ENCODE measurements at regions not wholly inside any gene's neighbourhood (a gene's known extent, or its start where the extent isn't known, plus 50 kb on each side); places are given as distances from the start of the nearest gene placed in this dataset.

DNA sequence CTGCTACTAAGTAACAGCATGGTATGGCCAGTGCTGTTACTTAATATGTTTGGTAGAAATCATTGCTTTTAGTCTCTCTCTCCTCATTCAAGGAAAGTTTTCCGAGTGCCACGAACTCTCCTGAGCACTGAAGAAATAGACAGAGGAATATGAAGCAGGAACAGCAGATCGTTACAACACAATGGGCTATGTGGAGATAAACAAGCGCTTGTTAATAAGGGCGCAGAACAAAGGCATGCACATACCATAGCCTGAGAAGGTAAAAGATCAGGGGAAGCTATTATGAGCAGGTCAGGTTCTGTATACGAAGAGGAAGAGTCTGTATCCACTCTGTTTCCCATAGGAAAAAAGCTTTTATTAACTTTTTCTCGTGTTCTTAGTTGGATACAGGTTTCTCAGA is 156.2 kb upstream of the CPNE8 start:
- no peak overlapping the region for H3K27ac ChIP-seq (ENCODE audit: insufficient read depth, low read depth, low read length, poor library complexity, severe bottlenecking)
- 78 to 82% methylated on average over 7 of the region's 7 CpGs for WGBS, 2 experiments
- no peaks in the 10 kb centered on the region for H3K36me3 ChIP-seq (ENCODE audit: control insufficient read depth, insufficient read depth, low read length)
- no peaks in the 10 kb centered on the region for H3K9me3 ChIP-seq (ENCODE audit: control insufficient read depth, low read length)
- no peak overlapping the region for H3K4me3 ChIP-seq (ENCODE audit: insufficient read depth, low read depth, low read length)
- no peaks in the 10 kb centered on the region for H3K4me1 ChIP-seq (ENCODE audit: control insufficient read depth, insufficient read depth, low read length)
- no peaks in the 10 kb centered on the region for H3K27me3 ChIP-seq (ENCODE audit: control insufficient read depth, insufficient read depth, low read length, poor library complexity, severe bottlenecking)

DNA sequence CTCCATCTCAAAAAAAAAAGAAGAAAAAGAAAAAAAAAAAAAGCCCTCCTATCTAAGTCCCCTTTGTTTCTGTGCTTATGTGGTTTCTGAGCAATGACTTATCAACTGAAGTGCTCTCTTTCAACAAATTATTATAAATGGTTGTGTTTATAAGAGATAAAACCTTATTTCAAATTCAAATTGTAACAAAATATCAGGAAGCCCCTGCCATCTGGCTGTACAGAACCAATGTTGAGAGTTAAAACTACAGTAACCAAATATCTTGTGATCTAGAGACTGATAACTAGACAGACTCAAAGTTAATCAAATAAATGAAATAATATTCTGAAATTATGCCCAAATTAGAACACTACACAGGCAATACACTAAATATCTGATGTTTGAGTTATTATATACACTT is 143.0 kb upstream of the CPNE8 start:
- no peak overlapping the region for H3K27ac ChIP-seq (ENCODE audit: insufficient read depth, low read depth, low read length, poor library complexity, severe bottlenecking)
- peaks cover 5% of the 10 kb centered on the region for H3K4me1 ChIP-seq (ENCODE audit: control insufficient read depth, insufficient read depth, low read length)
- H3K27me3 ChIP-seq (ENCODE audit: control insufficient read depth, insufficient read depth, low read length, poor library complexity, severe bottlenecking): no peaks in the 10 kb centered on the region
- no peaks in the 10 kb centered on the region for H3K9me3 ChIP-seq (ENCODE audit: control insufficient read depth, low read length)
- H3K36me3 ChIP-seq (ENCODE audit: control insufficient read depth, insufficient read depth, low read length): no peaks in the 10 kb centered on the region
- H3K4me3 ChIP-seq (ENCODE audit: insufficient read depth, low read depth, low read length): no peak overlapping the region

DNA sequence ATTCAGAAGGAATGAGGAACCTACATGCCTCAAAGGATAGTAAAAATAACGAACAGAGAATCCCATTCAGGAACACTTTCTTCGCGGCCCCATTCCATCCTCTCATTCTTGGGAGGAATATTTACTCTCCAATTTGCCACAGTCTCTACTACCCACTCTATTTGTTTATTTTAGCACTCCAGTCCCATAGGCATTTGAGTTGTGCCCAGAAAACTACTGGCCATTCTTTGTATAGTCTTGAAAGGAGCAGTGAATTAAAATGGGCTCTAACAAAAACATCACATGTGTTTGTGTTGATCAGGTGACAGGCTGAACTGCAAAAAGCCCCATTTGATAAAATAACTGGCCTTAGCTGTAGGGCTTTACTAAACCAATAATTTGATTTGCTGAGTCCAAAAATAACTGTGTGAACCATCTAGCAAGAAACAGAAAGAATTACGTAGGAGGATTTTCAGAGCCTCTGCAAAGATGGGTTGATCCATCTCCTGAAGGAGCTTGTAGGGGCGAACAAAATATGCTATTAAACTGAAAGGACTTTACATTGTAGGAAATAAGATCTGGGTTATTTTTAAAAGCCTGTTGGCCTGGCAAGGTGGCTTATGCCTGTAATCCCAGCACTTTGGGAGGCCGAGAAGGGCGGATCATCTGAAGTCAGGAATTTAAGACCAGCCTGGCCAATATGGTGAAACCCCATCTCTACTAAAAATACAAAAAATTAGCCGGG is 142.3 kb upstream of the CPNE8 start:
- peaks cover 5% of the 10 kb centered on the region for H3K4me1 ChIP-seq (ENCODE audit: control insufficient read depth, insufficient read depth, low read length)

DNA sequence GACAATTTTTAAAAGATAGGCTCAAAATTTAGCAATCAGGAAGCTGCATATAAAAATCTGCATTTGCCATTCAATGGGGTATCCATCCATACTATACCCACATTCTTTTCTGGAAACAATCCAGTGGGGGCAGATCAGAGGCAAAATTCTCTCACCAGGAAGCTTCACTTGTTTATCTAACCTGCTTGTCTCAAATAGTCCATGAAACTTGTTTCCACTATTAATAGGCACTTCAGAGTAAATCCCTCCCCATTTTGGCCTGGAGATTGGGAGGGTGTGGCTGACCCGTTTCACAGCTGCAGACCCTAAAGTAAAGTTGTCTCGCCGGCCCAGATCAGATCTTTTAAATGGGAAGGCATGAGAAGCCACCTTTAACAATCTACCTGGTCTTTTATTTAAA is 139.4 kb upstream of the CPNE8 start:
- no peak overlapping the region for H3K27ac ChIP-seq (ENCODE audit: insufficient read depth, low read depth, low read length, poor library complexity, severe bottlenecking)
- 87% methylated on average over 3 of the region's 3 CpGs for WGBS, 2 experiments
- no peaks in the 10 kb centered on the region for H3K36me3 ChIP-seq (ENCODE audit: control insufficient read depth, insufficient read depth, low read length)
- H3K4me3 ChIP-seq (ENCODE audit: insufficient read depth, low read depth, low read length): no peak overlapping the region
- no peaks in the 10 kb centered on the region for H3K9me3 ChIP-seq (ENCODE audit: control insufficient read depth, low read length)
- H3K4me1 ChIP-seq (ENCODE audit: control insufficient read depth, insufficient read depth, low read length): peaks cover 5% of the 10 kb centered on the region
- H3K27me3 ChIP-seq (ENCODE audit: control insufficient read depth, insufficient read depth, low read length, poor library complexity, severe bottlenecking): no peaks in the 10 kb centered on the region

More for the DNA sequence above, 142.3 kb upstream of the CPNE8 start:
- 90 to 92% methylated on average over 8 of the region's 8 CpGs for WGBS, 2 experiments
- Histone ChIP-seq H3K27me3 (ENCODE audit: control insufficient read depth, insufficient read depth, low read length, poor library complexity, severe bottlenecking) (no peaks in the 10 kb centered on the region), H3K36me3 (ENCODE audit: control insufficient read depth, insufficient read depth, low read length) (no peaks in the 10 kb centered on the region), H3K4me3 (ENCODE audit: insufficient read depth, low read depth, low read length) (no peak overlapping the region), H3K9me3 (ENCODE audit: control insufficient read depth, low read length) (no peaks in the 10 kb centered on the region), H3K27ac (ENCODE audit: insufficient read depth, low read depth, low read length, poor library complexity, severe bottlenecking) (no peak overlapping the region)

DNA sequence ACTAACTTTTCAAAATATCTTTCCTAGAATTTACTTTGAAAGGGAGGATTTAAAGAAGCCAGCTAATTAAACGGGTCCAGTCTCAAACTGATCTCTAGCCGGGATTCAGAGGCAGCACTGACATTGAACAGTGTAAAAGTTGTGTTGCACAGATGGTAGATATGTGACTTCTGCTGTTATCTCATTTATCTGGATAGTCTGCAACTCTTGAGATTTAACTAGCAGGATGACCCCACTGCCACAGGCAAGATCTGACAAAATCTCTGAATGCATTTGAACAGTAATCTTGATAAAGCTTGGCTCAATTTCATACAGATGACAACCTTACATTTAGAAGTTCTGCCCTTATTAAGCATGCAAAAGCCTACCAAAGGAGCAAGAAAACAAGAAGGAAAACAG is 138.0 kb upstream of the CPNE8 start:
- Histone ChIP-seq H3K36me3 (ENCODE audit: control insufficient read depth, insufficient read depth, low read length) (no peaks in the 10 kb centered on the region), H3K9me3 (ENCODE audit: control insufficient read depth, low read length) (no peaks in the 10 kb centered on the region), H3K4me3 (ENCODE audit: insufficient read depth, low read depth, low read length) (no peak overlapping the region), H3K27ac (ENCODE audit: insufficient read depth, low read depth, low read length, poor library complexity, severe bottlenecking) (no peak overlapping the region), H3K4me1 (ENCODE audit: control insufficient read depth, insufficient read depth, low read length) (peaks cover 5% of the 10 kb centered on the region), H3K27me3 (ENCODE audit: control insufficient read depth, insufficient read depth, low read length, poor library complexity, severe bottlenecking) (no peaks in the 10 kb centered on the region)
- WGBS, 2 experiments: 87 to 93% methylated on average over 2 of the region's 2 CpGs

DNA sequence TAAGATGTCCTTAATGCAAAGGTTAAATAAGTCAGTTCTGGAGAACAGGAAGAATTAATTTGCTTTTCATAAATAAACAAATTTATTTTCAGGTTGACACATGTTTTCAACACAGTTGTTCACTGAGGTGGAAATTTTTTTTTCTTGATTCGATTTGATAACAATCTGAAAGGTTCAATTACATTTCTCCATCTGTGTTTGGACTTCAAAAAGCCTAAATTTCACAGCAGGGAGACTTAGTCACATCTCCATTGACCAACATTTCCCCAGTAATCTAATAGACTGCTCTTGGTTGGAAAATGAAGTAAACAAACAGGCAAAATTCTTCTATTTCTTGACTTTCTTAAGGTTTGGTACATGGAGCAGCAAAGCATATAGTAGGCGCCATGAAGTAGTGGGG is 134.9 kb upstream of the CPNE8 start:
- Histone ChIP-seq H3K4me3 (ENCODE audit: insufficient read depth, low read depth, low read length) (no peak overlapping the region), H3K27me3 (ENCODE audit: control insufficient read depth, insufficient read depth, low read length, poor library complexity, severe bottlenecking) (no peaks in the 10 kb centered on the region), H3K9me3 (ENCODE audit: control insufficient read depth, low read length) (no peaks in the 10 kb centered on the region), H3K4me1 (ENCODE audit: control insufficient read depth, insufficient read depth, low read length) (no peaks in the 10 kb centered on the region), H3K27ac (ENCODE audit: insufficient read depth, low read depth, low read length, poor library complexity, severe bottlenecking) (no peak overlapping the region), H3K36me3 (ENCODE audit: control insufficient read depth, insufficient read depth, low read length) (no peaks in the 10 kb centered on the region)
- 88% methylated on average over 2 of the region's 2 CpGs for WGBS, 2 experiments

DNA sequence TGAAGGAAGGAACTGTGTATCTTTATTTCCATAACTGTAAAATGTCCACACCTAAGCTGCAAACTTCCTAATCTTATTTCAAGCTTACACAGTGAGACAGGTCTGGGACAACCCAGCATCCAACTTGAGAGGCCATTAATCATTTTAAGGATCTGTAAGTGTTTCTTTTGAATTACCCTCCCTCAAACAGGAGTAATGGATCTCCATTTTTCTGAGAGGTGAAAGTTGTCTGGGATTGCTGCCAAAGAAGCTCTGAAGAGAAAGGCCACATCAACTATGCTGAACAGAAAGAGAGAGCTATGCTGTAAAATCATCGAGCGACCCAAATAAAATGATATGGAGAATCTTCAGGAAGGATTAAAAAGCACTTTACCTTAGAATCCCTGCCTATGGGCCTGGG is 131.7 kb upstream of the CPNE8 start:
- Histone ChIP-seq H3K9me3 (ENCODE audit: control insufficient read depth, low read length) (no peaks in the 10 kb centered on the region), H3K27me3 (ENCODE audit: control insufficient read depth, insufficient read depth, low read length, poor library complexity, severe bottlenecking) (no peaks in the 10 kb centered on the region), H3K4me3 (ENCODE audit: insufficient read depth, low read depth, low read length) (no peak overlapping the region), H3K27ac (ENCODE audit: insufficient read depth, low read depth, low read length, poor library complexity, severe bottlenecking) (no peak overlapping the region), H3K4me1 (ENCODE audit: control insufficient read depth, insufficient read depth, low read length) (no peaks in the 10 kb centered on the region), H3K36me3 (ENCODE audit: control insufficient read depth, insufficient read depth, low read length) (no peaks in the 10 kb centered on the region)
- 97% methylated on average over 2 of the region's 2 CpGs for WGBS, 2 experiments

DNA sequence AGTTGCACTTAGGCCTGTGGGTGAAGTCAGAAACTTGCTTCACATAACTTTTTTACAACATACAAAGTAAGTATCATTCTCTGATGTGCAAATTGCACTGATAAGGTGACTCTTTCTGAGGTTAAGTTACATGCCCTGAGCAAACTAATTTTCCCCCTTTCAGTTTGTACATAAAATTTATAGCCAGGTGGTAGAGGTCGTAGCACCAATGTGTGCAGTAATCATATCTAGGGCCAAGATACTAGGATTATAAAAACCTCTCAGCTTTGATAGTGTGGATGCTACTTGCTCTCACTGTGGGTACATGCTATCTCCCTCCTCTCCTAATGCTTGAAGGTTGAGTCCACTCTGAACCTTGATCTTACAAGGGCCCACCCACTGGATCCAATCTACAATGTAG is 130.7 kb upstream of the CPNE8 start:
- WGBS, 2 experiments: 64 to 100% methylated on average over 1 of the region's 1 CpG
- Histone ChIP-seq H3K4me1 (ENCODE audit: control insufficient read depth, insufficient read depth, low read length) (no peaks in the 10 kb centered on the region), H3K4me3 (ENCODE audit: insufficient read depth, low read depth, low read length) (no peak overlapping the region), H3K9me3 (ENCODE audit: control insufficient read depth, low read length) (no peaks in the 10 kb centered on the region), H3K27ac (ENCODE audit: insufficient read depth, low read depth, low read length, poor library complexity, severe bottlenecking) (no peak overlapping the region), H3K36me3 (ENCODE audit: control insufficient read depth, insufficient read depth, low read length) (no peaks in the 10 kb centered on the region), H3K27me3 (ENCODE audit: control insufficient read depth, insufficient read depth, low read length, poor library complexity, severe bottlenecking) (no peaks in the 10 kb centered on the region)

DNA sequence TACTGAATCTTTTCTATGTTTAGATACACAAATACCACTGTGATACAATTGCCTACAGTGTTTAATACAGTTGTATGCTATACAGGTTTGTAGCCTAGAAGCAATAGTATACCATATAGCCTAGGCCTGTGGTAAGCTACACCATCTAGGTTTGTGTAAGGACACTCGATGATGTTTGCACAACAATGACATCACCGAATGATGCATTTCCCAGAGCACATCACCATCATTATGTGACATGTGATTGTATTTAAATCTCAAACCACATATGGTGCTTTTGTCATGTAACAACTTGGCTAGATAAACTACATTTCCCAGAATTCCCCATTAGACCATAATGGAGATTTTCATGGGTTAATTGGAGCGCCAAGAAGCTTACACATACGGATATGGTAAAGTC is 128.4 kb upstream of the CPNE8 start:
- no peak overlapping the region for H3K4me3 ChIP-seq (ENCODE audit: insufficient read depth, low read depth, low read length)
- WGBS, 2 experiments: 89% methylated on average over 1 to 4 of the region's 4 CpGs

DNA sequence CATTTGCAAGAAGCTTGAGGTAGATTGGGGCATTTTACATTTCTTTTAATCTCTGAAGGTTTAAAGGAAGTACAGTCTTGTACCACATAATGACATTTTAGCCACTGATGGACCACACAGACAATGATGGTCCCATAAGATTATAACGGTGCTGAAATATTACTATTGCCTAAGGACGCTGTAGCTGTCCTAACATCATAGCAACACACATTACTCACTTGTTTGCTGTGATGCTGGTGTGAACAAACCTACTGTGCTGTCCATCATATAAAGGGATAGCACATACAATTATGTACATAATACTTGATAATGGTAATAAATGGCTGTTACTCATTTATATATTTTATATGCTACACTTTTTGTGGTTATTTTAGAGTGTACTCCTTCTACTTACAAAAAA is 127.1 kb upstream of the CPNE8 start:
- no peak overlapping the region for H3K27ac ChIP-seq (ENCODE audit: insufficient read depth, low read depth, low read length, poor library complexity, severe bottlenecking)
- no peak overlapping the region for H3K4me3 ChIP-seq (ENCODE audit: insufficient read depth, low read depth, low read length)
- whole genome bisulfite sequencing, 2 experiments: 87 to 100% methylated on average over 2 of the region's 2 CpGs
- H3K36me3 ChIP-seq (ENCODE audit: control insufficient read depth, insufficient read depth, low read length): no peaks in the 10 kb centered on the region
- no peaks in the 10 kb centered on the region for H3K9me3 ChIP-seq (ENCODE audit: control insufficient read depth, low read length)
- no peaks in the 10 kb centered on the region for H3K27me3 ChIP-seq (ENCODE audit: control insufficient read depth, insufficient read depth, low read length, poor library complexity, severe bottlenecking)
- no peaks in the 10 kb centered on the region for H3K4me1 ChIP-seq (ENCODE audit: control insufficient read depth, insufficient read depth, low read length)

More for the DNA sequence above, 128.4 kb upstream of the CPNE8 start:
- Histone ChIP-seq H3K36me3 (ENCODE audit: control insufficient read depth, insufficient read depth, low read length) (no peaks in the 10 kb centered on the region), H3K27ac (ENCODE audit: insufficient read depth, low read depth, low read length, poor library complexity, severe bottlenecking) (no peak overlapping the region), H3K4me1 (ENCODE audit: control insufficient read depth, insufficient read depth, low read length) (no peaks in the 10 kb centered on the region), H3K27me3 (ENCODE audit: control insufficient read depth, insufficient read depth, low read length, poor library complexity, severe bottlenecking) (no peaks in the 10 kb centered on the region), H3K9me3 (ENCODE audit: control insufficient read depth, low read length) (no peaks in the 10 kb centered on the region)

DNA sequence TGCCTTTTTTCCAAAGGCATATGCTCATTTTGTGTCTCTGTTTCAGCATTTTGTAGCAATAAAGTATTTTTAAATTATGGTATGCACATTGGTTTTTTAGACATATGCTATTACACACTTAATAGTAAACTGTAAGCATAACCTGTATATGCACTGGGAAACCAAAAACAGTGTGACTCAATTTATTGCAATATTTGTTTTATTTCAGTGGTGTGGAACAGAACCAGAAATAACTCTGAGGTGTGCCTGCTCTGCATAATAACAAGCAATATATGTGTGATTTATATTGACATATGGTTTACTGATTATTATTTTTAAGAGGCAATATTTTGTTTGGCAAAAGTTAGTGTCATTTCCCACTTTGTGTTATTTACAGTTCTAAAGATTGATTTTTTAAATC is 126.6 kb upstream of the CPNE8 start:
- Histone ChIP-seq H3K27ac (ENCODE audit: insufficient read depth, low read depth, low read length, poor library complexity, severe bottlenecking) (no peak overlapping the region), H3K4me1 (ENCODE audit: control insufficient read depth, insufficient read depth, low read length) (no peaks in the 10 kb centered on the region), H3K4me3 (ENCODE audit: insufficient read depth, low read depth, low read length) (no peak overlapping the region), H3K27me3 (ENCODE audit: control insufficient read depth, insufficient read depth, low read length, poor library complexity, severe bottlenecking) (no peaks in the 10 kb centered on the region), H3K36me3 (ENCODE audit: control insufficient read depth, insufficient read depth, low read length) (no peaks in the 10 kb centered on the region), H3K9me3 (ENCODE audit: control insufficient read depth, low read length) (no peaks in the 10 kb centered on the region)

Measured in ectodermal cell (in vitro differentiated cells).